IMR-90 (cell line): ENCODE measurements at regions not wholly inside any gene's neighbourhood (a gene's known extent, or its start where the extent isn't known, plus 50 kb on each side); places are given as distances from the start of the nearest gene placed in this dataset.

Experiments used
- BHLHE40 ChIP-seq: fragments of 150-350 bp; IDR thresholded peaks from 2 replicates; pipeline ENCODE4 v1.6.1; 2016; ENCODE audit warnings: mild to moderate bottlenecking, low read depth, low read length
- CEBPB ChIP-seq: IDR thresholded peaks from 2 replicates; pipeline ENCODE4 v1.6.1; 2012; ENCODE audit warnings: low read depth, low read length, improper control_type of control experiment
- CHD1 ChIP-seq: IDR thresholded peaks from 2 replicates; pipeline ENCODE4 v1.6.1; 2012; ENCODE audit warnings: low read depth, low read length, improper control_type of control experiment
- CTCF ChIP-seq: conservative IDR thresholded peaks from 2 replicates; pipeline ENCODE4 v1.5.1; 2012; ENCODE audit warnings: mild to moderate bottlenecking, low read depth, low read length, improper control_type of control experiment
- FOS ChIP-seq: fragments of 150-350 bp; IDR thresholded peaks from 2 replicates; pipeline ENCODE4 v1.6.1; 2016; ENCODE audit warnings: low read depth, low read length
- MAFK ChIP-seq: IDR thresholded peaks from 2 replicates; pipeline ENCODE4 v1.6.1; 2012; ENCODE audit warnings: low read depth, low read length, improper control_type of control experiment
- MXI1 ChIP-seq: IDR thresholded peaks from 2 replicates; pipeline ENCODE4 v1.6.1; 2012; ENCODE audit warnings: low read depth, mild to moderate bottlenecking, low read length, moderate library complexity, borderline replicate concordance
- POLR2A ChIP-seq: IDR thresholded peaks from 2 replicates; pipeline ENCODE4 v1.6.1; 2012; ENCODE audit warnings: mild to moderate bottlenecking, low read depth, low read length
- RAD21 ChIP-seq: IDR thresholded peaks from 2 replicates; pipeline ENCODE4 v1.6.1; 2012; ENCODE audit warnings: low read length, improper control_type of control experiment
- RFX5 ChIP-seq: IDR thresholded peaks from 2 replicates; pipeline ENCODE4 v1.8.0; 2012; ENCODE audit warnings: low read depth, mild to moderate bottlenecking, low read length, moderate library complexity
- SMC3 ChIP-seq: fragments of 150-350 bp; IDR thresholded peaks from 2 replicates; pipeline ENCODE4 v1.6.1; 2016; ENCODE audit warnings: low read depth, mild to moderate bottlenecking, antibody characterized with exemption, low read length, moderate library complexity
- USF2 ChIP-seq: fragments of 150-350 bp; IDR thresholded peaks from 2 replicates; pipeline ENCODE4 v1.6.1; 2017; ENCODE audit warnings: mild to moderate bottlenecking, antibody characterized with exemption, low read length, low read depth
- TF ChIP-seq, protein P1 (sequence below): fragments of 150-350 bp; IDR thresholded peaks from 2 replicates; pipeline ENCODE4 v1.6.1; 2016; ENCODE audit warnings: low read depth, mild to moderate bottlenecking, low read length, moderate library complexity, borderline replicate concordance

DNA sequence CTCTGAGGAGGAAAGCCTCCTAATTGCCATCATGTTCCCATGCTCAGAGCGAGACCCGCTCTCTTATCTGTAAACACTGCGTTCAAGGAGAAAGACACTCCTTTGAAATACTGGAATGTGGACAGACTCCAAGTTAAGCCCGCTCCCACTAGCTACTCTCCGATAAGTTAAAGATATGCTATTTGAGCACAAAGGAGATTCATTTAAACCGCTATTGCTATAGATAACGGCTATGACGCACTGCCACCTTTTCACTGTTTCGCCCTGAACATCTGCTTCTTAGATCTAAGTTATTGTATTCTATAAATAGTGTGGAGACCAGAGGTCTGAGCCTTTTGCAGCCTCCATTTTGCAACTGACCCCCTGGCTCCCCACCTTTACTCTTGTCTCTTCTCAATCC is 82.3 kb downstream of the GPX5 start:
- TF ChIP-seq CTCF (no peak), USF2 (no peak), MAFK (no peak), CEBPB (no peak), RAD21 (no peak), RFX5 (no peak), POLR2A (no peak), BHLHE40 (no peak), SMC3 (no peak), FOS (no peak), MXI1 (no peak), CHD1 (no peak)
- TF ChIP-seq, protein P1, sequence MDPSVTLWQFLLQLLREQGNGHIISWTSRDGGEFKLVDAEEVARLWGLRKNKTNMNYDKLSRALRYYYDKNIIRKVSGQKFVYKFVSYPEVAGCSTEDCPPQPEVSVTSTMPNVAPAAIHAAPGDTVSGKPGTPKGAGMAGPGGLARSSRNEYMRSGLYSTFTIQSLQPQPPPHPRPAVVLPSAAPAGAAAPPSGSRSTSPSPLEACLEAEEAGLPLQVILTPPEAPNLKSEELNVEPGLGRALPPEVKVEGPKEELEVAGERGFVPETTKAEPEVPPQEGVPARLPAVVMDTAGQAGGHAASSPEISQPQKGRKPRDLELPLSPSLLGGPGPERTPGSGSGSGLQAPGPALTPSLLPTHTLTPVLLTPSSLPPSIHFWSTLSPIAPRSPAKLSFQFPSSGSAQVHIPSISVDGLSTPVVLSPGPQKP, result no peak
